ENCODE measurements at regions not wholly inside any gene's neighbourhood (a gene's known extent, or its start where the extent isn't known, plus 50 kb on each side); places are given as distances from the start of the nearest gene placed in this dataset.
"Not testable (repeated sequence)": the region's sequence is repeated elsewhere in the genome, so short reads cannot be mapped to it uniquely, and the experiment has no call there.

DNA sequence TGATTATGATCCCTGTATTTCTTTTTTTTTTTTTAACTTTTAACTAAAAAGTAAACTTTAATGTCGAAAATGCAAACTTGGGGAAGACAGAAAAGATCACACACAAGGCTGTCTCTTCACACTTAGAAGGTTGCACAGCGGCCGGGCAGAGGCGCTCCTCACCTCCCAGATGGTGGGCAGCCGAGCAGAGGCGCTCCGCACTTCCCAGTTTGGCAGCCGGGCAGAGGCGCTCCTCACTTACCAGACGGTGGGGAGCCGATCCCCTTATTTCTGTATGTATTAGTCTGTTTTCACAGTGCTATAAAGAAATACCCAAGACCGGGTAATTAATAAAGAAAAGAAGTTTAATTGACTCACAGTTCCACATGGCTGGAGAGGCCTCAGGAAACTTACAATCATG, 805.6 kb upstream of the SPRY2 start:
- not testable (repeated sequence) for DNase-seq (ENCODE audit: low read depth)

DNA sequence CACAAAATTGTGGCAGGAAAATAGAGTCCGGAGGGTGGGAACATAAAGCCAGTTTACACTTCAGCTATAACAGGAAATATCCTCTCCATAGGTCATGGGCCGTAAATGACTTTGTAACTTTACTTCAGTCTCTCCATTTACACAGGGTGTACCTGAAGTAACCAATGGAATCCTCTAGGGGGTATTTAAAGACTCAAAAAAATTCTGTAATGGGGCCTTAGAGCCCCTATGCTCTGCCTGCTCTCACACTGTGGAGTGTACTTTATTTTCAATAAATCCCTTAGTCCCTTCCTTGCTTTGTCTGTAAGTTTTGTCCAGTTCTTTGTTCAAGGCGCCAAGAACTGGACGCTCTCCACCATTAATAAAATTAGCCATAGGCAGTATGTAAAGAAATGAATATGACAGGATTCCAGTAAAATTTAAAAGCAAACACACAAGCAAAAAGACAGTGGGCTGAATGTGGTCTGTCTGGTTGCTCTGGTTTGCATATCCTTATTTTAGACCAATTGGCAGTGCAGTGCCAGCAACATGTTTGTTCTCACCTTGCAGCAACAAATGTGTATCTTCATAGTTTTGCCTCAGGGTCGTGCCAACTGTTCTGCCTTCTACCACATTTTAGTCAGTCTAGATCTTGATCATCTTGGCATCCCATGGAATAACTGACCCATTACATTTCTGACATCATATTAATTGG, 801.5 kb upstream of the SPRY2 start:
- no peak for DNase-seq (ENCODE audit: low read depth)

DNA sequence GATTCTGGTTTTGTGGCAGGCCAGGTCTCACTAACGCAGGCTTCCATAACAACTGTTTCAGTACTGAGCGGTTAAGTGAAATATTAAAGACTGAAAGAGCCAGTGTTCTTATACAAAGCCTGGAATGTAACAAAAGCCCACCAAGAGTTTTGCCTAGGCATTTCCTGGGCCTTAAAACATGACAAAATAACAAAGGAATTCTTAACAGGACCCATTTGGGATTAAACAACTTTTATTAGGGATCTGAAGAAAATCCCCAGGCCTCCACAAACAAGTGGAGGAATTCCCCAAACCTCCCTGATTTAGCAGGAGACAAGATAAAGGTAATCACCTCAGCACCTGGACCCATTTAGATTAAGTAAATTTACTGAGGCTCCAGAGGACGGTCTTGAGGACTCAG, 799.7 kb upstream of the SPRY2 start:
- DNase-seq (ENCODE audit: low read depth) = no peak

DNA sequence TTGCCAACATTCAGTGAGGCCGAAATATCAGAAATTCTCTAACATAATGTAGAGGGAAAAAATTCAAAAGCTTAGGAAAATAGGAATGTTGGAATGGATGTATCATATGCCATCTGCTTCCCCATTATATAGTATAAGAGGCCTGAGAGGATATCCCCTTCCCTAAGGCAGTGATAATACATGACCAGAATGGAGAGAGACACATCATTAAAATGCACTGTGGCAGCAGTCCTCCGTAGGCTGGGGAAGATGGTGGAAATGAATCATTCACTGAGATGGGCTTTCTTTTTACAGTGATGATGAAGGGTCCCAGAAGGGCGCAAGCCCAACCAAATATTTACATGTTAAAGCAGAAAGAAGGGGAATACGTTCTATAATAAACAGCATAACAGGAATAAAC, 799.1 kb upstream of the SPRY2 start:
- DNase-seq (ENCODE audit: low read depth) = no peak

DNA sequence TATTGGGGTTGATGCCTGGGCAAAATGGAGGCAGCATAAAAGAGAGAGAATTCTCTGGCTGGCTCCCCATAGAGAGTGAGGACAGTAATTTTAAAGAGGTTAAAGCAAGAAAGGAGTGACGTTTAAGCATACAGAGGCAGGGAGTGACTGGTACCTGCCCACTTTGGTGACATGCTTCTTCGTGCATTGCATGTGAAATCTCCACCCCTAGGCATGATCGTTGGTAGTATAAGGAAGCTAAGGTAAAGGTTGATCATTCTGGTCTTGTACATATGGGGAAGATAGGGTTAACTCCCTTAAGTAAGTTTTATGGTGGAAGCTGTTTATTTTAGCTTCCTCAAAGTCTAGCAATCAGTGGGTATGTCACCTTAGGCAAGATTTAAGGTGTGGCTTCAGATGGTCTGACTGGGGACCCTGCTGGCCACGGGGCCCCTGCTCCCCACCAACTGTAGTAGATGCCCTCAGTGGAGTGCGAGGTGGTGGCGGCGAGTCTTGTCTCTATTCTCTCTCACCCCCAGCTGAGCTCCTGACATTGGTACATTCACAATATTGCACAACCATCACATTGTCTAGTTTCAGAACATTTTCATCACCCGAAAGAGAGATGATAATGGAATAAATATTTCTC, 797.5 kb upstream of the SPRY2 start:
- no peak for DNase-seq (ENCODE audit: low read depth)

DNA sequence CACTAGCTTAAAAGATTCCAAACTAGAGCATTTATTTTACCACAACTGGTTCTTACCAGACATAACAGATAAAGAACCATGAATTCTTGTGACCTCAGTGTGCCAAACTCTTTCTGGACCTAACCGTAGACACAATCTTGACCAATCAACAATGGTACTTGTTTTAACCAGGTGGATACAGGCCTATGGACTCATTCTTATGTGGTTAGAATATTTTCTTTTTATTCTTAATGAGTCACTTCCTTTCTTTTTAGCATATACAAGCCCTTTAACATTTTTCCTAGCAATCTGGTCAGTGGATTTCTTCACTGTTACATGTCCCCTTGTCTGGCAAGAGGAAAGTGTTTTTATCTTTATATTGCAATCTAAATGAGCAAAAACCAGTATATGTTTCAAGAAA, 792.1 kb upstream of the SPRY2 start:
- DNase-seq (ENCODE audit: low read depth) = no peak

DNA sequence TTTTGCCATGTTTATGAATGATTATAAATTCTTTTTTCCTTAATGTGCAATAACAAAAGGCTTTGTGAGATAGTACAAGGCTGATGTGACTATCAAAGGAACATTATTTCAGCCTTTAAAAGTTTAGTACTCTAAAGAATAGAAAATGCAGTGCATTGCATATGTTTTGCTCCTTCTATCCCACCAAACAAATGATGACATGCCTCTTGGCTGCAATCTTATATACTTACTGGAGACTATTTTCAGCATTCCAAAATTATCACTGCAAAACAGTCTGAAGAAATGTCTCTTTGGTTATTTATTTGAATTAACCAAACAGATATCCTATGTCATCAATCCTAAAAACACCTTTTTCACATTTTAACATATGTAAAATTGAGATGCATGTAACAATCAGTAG, 776.5 kb upstream of the SPRY2 start:
- no peak for DNase-seq (ENCODE audit: low read depth)

DNA sequence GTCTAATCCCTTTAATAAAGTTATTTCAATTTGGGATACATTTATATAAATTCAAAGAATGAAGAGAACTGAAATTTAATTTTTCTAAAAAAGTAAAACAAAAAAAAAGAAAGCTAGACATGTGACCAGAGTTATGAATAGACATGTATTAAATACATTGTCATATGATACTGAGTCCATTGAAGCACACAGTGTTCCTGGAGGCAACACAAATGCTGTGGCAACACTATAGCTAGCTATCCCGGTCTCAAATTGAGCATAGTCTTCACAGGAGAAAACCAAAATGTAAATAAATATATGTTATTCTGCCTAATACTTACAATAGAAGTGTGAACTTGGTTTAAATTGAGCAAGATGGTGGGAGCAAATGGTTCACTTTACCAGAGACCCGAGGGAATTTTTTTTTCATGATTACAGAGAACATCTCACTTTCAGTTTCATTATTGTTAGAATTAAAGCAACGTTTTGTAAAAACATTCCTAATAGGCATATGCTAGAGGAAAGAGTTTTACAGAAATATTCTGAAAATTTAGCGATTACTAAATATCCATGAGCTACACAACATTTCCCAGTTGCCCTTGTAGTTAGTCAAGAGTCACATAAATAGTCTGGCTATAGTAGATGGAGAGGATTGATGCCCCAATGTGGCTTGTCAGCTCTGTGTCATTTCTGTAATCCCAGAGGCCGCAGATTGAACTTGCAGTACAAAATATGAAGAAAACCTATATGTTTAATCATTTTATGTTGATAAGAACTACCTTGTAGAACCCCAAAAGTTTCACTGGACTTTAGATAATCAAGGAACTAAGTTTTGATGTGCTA, 775.7 kb upstream of the SPRY2 start:
- no peak for DNase-seq (ENCODE audit: low read depth)

DNA sequence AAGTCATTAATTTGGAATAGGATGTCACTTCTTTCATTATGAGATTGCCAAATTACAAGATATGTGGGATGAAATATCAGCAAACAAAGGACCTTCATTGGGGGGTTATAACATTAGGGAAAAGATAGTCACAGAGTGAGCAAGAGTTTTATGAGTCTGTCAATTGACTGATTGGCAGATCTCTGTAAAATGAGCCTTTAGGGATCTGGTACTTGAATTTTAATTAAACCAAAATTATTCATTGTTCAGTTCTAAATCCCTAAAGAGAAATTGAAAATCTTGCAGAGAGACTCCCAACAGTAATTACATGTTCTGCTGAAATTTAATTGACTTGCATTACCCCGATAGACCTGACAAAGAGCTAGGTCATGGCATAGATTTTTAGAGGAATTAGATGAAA, 768.1 kb upstream of the SPRY2 start:
- DNase-seq (ENCODE audit: low read depth) = no peak

DNA sequence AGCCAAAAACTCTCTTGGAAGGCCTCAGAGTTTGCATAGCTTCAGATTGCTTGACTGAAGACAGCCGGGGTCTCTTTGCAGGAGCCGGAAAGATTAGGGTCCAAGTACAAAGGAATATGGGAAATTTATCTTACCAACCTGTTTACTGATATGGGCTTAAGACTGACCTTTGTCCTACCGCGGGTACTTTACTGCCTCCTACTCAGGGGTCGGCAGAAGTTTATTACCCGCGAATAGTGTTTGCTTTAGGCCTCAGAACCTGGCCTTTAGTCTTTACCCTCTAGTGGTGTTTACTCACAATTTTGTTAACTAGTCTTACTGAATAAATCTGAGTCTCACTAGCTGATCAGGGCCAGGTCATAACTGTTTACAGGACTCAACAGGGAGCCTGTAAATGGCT, 765.4 kb upstream of the SPRY2 start:
- no peak for DNase-seq (ENCODE audit: low read depth)

DNA sequence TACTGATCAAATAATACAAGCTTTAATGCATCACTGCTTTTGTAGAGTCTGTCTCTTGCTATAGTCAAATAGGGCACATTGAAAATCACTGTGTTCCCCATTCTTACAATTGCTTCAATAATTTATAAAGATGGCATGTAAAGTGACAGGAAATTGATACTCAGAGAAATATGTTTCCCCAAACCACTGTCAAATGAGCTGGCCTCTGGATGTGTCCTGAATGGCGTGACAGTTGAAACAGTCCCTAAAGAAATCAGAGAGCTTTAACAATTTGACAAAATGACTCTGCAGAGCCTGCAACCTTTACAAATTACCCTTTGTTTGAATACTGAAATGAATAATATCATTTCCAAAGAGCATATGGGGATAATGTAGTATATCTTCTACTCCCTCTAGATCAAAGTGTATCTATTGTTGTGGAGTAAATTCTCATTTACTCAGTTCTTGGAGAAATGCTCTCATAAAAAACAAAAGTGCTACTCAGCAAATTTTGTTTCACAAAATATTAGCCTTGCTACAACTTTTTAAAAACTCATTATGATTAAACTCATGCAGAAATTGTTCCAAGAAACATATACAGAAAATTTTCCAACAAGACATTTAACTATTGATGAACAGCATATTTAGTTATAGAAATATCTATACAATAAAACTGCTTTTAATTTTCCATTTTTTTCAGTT, 763.2 kb upstream of the SPRY2 start:
- no peak for DNase-seq (ENCODE audit: low read depth)

DNA sequence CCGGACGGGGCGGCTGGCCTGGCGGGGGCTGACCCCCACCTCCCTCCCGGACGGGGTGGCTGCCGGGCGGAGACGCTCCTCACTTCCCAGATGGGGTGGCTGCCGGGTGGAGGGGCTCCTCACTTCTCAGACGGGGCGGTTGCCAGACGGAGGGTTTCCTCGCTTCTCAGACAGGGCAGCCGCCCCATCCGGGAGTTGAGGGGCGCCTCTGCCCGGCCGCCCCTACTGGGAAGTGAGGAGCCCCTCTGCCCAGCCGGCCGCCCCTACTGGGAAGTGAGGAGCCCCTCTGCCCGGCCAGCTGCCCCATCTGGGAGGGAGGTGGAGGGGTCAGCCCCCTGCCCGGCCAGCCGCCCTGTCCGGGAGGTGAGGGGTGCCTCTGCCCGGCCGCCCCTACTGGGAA, 761.1 kb upstream of the SPRY2 start:
- DNase-seq (ENCODE audit: low read depth) = not testable (repeated sequence)

DNA sequence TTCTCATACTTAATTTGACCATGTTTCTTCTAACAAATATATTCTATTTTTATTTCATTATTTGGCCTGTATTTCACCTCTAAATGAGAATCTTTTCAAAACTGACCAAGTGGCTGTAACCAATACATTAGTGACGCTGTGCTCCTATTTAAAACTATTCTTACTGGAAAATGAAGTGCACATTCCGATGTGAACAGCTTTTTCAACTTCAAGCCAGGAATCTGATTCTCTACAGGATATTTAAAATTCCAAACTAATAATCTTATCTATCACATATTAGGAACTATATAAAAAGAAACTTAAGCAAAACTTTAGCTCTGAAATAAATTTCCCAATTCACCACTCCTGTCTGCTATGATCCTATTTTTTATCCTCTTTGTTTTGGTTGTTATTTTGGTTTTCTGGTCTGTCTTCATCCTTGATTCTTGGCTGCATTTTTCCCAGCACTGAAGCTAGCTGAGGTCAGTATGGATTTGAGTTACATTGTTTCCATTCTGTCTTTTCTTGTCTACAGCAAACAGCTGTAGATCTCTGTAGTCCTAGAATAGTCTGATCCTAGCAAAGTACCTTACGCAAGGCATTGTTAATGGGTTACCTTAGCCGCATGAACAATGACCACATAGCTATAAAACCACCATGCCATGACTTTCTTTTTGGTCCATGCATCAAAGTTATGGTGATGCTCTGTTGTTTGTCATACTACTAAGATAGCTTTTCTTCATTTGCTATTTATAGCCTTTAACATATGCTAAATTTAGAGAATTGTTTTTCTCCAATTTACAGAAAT, 748.6 kb upstream of the SPRY2 start:
- no peak for DNase-seq (ENCODE audit: low read depth)

DNA sequence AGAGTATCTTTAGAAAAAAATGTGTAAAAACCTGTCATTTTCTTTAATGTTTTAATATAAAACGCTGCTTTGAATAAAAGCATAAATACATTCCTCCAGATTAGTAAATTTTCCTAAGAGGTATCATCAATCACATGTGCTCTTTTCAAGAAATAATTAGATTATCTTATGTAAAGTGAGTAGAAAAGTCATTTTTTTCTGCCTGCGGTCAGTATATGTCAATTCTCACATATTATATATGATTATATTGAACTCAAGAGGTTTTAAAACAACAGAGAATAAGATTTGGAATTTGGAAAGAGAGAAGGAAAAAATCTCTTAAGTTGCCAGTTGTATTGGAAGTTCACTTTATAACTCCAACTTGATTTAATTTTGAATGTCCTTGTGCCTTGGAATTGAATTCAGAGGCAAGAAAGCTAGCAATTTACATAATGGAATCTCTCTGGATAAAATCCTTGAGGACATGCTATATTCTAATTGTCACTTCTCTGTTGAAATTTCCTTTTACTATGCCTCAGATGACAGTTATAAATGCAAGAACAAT, 740.1 kb upstream of the SPRY2 start:
- no peak for DNase-seq (ENCODE audit: low read depth)

DNA sequence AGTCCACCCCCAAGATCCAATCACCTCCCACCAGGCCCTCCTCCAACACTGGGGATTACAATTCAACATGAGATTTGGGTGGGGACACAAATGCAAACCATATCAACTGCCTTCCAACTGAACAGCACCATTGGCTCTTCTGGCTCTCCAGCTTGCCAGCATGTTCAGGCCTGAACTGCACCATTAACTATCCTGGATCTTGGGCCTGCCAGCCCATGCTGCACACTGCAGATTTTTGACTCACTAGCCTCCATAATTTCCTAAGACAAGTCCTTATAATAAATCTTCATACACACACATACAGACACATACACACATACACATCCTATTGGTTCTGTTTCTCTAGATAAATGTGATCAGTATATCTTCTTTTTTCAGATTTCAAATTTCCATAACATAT, 737.1 kb upstream of the SPRY2 start:
- DNase-seq (ENCODE audit: low read depth) = no peak

DNA sequence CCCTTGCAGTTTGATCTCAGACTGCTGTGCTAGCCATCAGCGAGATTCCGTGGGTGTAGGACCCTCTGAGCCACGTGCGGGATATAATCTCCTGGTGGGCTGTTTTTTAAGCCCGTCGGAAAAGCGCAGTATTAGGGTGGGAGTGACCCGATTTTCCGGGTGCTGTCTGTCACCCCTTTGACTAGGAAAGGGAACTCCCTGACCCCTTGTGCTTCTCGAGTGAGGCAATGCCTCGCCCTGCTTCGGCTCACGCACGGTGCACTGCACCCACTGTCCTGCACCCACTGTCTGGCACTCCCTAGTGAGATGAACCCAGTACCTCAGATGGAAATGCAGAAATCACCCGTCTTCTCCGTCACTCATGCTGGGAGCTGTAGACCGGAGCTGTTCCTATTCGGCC, 728.9 kb upstream of the SPRY2 start:
- DNase-seq (ENCODE audit: low read depth) = not testable (repeated sequence)

DNA sequence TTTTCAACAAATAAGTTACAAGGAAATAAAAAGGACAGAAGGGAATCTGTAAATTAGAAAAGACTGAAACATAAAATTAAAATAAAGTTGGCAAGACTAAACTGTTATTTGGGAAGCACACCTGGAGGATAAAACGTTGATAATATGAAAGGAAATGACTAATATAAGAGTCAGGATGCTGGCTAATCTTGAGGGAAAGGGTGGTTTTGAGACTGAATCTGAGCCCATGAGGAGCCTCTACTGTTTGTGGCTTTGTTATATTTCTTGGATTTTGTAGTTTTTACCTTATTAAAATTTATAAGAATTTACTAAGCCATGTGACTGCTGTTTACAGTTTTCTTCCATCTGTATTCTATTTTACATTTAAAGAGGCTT, 718.0 kb upstream of the SPRY2 start:
- DNase-seq (ENCODE audit: low read depth) = no peak

DNA sequence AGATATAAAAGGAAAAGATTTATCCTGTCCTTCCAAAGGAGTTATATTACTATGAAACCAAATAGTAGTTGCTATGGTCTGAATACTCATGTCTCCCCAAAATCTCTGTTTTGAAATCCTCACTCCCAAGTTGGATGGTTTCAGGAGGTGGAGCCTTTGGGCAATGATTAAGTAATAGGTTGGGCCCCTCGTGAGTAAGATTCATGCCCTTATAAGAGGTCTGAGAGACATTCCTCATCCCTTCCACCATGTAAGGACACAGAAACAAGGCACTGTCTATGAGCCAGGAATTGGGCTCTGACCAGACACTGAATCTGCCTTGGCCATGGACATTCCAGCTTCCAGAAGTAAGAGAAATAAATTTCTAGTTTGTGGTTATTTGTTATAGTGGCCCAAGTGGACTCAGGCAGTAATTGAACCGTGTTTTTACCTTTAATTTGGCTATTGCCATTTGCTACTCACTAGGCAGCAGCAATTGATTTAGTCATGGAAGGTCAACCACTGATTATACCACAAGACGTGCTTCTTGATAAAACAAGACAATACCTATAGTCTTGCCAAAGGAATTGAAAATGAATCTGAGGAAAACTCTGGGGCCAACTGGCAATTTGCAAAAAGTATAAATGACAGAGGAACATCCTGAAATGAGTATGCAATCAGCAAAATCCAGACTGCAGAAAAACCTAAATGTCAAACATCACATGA, 717.4 kb upstream of the SPRY2 start:
- DNase-seq (ENCODE audit: low read depth) = no peak

DNA sequence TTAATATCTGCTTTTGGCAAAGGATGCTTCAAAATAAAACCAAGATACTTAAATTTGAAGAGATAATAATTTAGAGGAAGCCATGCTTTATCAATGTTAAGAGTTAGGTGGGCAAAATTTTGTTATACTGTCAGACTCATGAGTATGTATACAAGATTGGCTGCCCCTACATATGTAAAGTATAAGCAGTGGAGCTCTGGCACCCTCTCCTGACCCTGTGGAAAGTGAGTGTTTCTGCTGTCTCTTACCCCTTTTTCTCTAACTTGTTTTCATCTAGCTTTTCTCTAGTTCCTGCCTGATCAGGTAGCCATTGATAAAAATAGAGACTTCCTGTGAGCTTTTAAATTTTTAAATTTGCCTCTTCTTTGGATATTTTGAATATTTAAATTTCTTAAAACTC, 710.9 kb upstream of the SPRY2 start:
- no peak for DNase-seq (ENCODE audit: low read depth)

DNA sequence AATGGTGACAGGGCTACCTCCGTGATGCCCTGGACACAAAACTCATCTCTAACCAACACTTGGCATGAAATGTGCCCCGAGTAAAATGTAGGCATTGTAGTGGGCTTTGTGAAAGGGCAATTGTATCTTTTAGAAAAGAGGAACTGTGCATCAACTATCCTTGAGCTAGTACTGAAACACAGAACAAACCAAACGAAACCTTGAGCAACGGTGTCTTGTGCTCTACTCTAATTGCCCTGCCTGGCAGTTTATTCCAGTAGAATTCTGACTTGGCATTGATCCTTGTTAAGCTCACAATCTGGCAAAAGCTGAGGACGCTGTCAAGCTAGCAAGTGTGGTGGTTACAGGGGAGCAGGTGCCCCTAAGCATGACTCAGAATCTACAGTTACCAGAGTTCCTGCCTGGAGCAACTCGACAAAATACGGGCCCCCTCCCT, 707.1 kb upstream of the SPRY2 start:
- DNase-seq (ENCODE audit: low read depth) = no peak

DNA sequence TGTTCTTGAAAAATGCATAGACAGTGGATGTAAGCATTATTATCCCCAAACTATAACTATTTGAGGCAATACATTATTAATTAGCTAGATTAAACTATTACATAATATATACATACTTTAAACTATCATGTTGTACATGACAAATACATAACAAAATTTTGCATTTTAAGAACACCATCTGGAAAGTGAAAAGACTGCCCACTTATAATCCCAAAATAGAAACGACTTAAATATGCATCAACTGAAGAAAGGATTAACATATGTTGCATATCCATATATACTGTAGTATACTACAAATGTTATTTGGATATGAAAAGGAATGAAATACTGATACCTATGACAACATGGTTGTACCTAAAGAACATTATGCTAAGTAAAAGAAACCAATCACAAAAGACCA, 700.8 kb upstream of the SPRY2 start:
- DNase-seq (ENCODE audit: low read depth) = no peak

Data from activated gamma-delta T cell treated with anti-CD3 and anti-CD28 coated beads, Interleukin-2, amount 50 U/mL, for 16 hours (primary cell).